ENCODE measurements at regions not wholly inside any gene's neighbourhood (a gene's known extent, or its start where the extent isn't known, plus 50 kb on each side); places are given as distances from the start of the nearest gene placed in this dataset.

GRCh38 chr10:9076066-9076465 is 1021.6 kb downstream of the GATA3 start:
- Histone ChIP-seq H3K36me3 (ENCODE audit: control insufficient read depth in 1 of 2, insufficient read depth in 2 of 2, low read length in 2 of 2) (no peaks in the 10 kb centered on the region), H3K9me3 (ENCODE audit: insufficient read depth, low read depth, low read length) (no peaks in the 10 kb centered on the region), H2BK12ac (ENCODE audit: low read length) (no peak overlapping the region), H3K4ac (ENCODE audit: low read depth, low read length) (no peak overlapping the region), H3K14ac (ENCODE audit: low read length) (no peak overlapping the region), H2BK120ac (ENCODE audit: insufficient read depth, low read length, poor library complexity) (no peak overlapping the region), H2AFZ (ENCODE audit: insufficient read depth, low read length, poor library complexity) (no peak overlapping the region), H3K79me1 (ENCODE audit: low read length) (no peaks in the 10 kb centered on the region), H3K4me3 (ENCODE audit: low read depth, low read length) (no peak overlapping the region), H2AK5ac (ENCODE audit: low read length) (no peak overlapping the region), H3K4me1 (ENCODE audit: control insufficient read depth in 1 of 2, insufficient read depth in 2 of 2, low read length in 2 of 2) (no peaks in the 10 kb centered on the region), H3K18ac (ENCODE audit: low read length) (no peak overlapping the region), H3K79me2 (ENCODE audit: control insufficient read depth, insufficient read depth, low read length, poor library complexity) (no peaks in the 10 kb centered on the region), H4K91ac (ENCODE audit: low read depth, low read length) (no peak overlapping the region), H3K23ac (ENCODE audit: low read length) (no peak overlapping the region), H4K12ac (ENCODE audit: low read depth, low read length) (no peak overlapping the region), H4K8ac (ENCODE audit: low read depth, low read length) (no peak overlapping the region), H3K27ac (ENCODE audit: low read depth, low read length) (no peak overlapping the region), H2BK5ac (ENCODE audit: low read depth, low read length, poor library complexity) (no peak overlapping the region), H3K27me3 (ENCODE audit: insufficient read depth, low read length) (no peaks in the 10 kb centered on the region), H3K9ac (ENCODE audit: low read length) (no peak overlapping the region), H3K4me2 (ENCODE audit: low read length) (no peak overlapping the region)
- no CpG with 5 or more reads among the region's 2 CpGs for WGBS (ENCODE audit: extremely low coverage, insufficient coverage, insufficient read length)
- DNase-seq, result no peak

GRCh38 chr10:9081253-9081652 is 1026.8 kb downstream of the GATA3 start:
- Histone ChIP-seq H2AK5ac (ENCODE audit: low read length) (no peak overlapping the region), H3K9ac (ENCODE audit: low read length) (no peak overlapping the region), H3K36me3 (ENCODE audit: control insufficient read depth in 1 of 2, insufficient read depth in 2 of 2, low read length in 2 of 2) (no peaks in the 10 kb centered on the region), H4K12ac (ENCODE audit: low read depth, low read length) (no peak overlapping the region), H2BK12ac (ENCODE audit: low read length) (no peak overlapping the region), H2BK120ac (ENCODE audit: insufficient read depth, low read length, poor library complexity) (no peak overlapping the region), H3K23ac (ENCODE audit: low read length) (no peak overlapping the region), H3K4me3 (ENCODE audit: low read depth, low read length) (no peak overlapping the region), H4K91ac (ENCODE audit: low read depth, low read length) (no peak overlapping the region), H2AFZ (ENCODE audit: insufficient read depth, low read length, poor library complexity) (no peak overlapping the region), H3K4me2 (ENCODE audit: low read length) (no peak overlapping the region), H3K18ac (ENCODE audit: low read length) (no peak overlapping the region), H3K79me1 (ENCODE audit: low read length) (no peaks in the 10 kb centered on the region), H3K4ac (ENCODE audit: low read depth, low read length) (no peak overlapping the region), H3K14ac (ENCODE audit: low read length) (no peak overlapping the region), H3K79me2 (ENCODE audit: control insufficient read depth, insufficient read depth, low read length, poor library complexity) (no peaks in the 10 kb centered on the region), H3K27me3 (ENCODE audit: insufficient read depth, low read length) (no peaks in the 10 kb centered on the region), H2BK5ac (ENCODE audit: low read depth, low read length, poor library complexity) (no peak overlapping the region), H4K8ac (ENCODE audit: low read depth, low read length) (no peak overlapping the region), H3K4me1 (ENCODE audit: control insufficient read depth in 1 of 2, insufficient read depth in 2 of 2, low read length in 2 of 2) (no peaks in the 10 kb centered on the region), H3K9me3 (ENCODE audit: insufficient read depth, low read depth, low read length) (no peaks in the 10 kb centered on the region), H3K27ac (ENCODE audit: low read depth, low read length) (no peak overlapping the region)
- DNase-seq, result no peak
- no CpG with 5 or more reads among the region's 2 CpGs for WGBS (ENCODE audit: extremely low coverage, insufficient coverage, insufficient read length)

- WGBS (ENCODE audit: extremely low coverage, insufficient coverage, insufficient read length), result no CpG with 5 or more reads among the region's 2 CpGs
- Histone ChIP-seq H3K4me3 (ENCODE audit: low read depth, low read length) (no peak overlapping the region), H3K27ac (ENCODE audit: low read depth, low read length) (no peak overlapping the region), H2AFZ (ENCODE audit: insufficient read depth, low read length, poor library complexity) (no peak overlapping the region), H3K4ac (ENCODE audit: low read depth, low read length) (no peak overlapping the region), H2BK5ac (ENCODE audit: low read depth, low read length, poor library complexity) (no peak overlapping the region), H4K12ac (ENCODE audit: low read depth, low read length) (no peak overlapping the region), H3K36me3 (ENCODE audit: control insufficient read depth in 1 of 2, insufficient read depth in 2 of 2, low read length in 2 of 2) (no peaks in the 10 kb centered on the region), H3K79me2 (ENCODE audit: control insufficient read depth, insufficient read depth, low read length, poor library complexity) (no peaks in the 10 kb centered on the region), H3K79me1 (ENCODE audit: low read length) (no peaks in the 10 kb centered on the region), H3K14ac (ENCODE audit: low read length) (no peak overlapping the region), H2AK5ac (ENCODE audit: low read length) (no peak overlapping the region), H2BK12ac (ENCODE audit: low read length) (no peak overlapping the region), H3K4me2 (ENCODE audit: low read length) (no peak overlapping the region), H3K9me3 (ENCODE audit: insufficient read depth, low read depth, low read length) (no peaks in the 10 kb centered on the region), H2BK120ac (ENCODE audit: insufficient read depth, low read length, poor library complexity) (no peak overlapping the region), H3K9ac (ENCODE audit: low read length) (no peak overlapping the region), H3K27me3 (ENCODE audit: insufficient read depth, low read length) (no peaks in the 10 kb centered on the region), H4K91ac (ENCODE audit: low read depth, low read length) (no peak overlapping the region), H4K8ac (ENCODE audit: low read depth, low read length) (no peak overlapping the region), H3K18ac (ENCODE audit: low read length) (no peak overlapping the region), H3K4me1 (ENCODE audit: control insufficient read depth in 1 of 2, insufficient read depth in 2 of 2, low read length in 2 of 2) (no peaks in the 10 kb centered on the region), H3K23ac (ENCODE audit: low read length) (no peak overlapping the region)
- DNase-seq, result no peak
Observed at GRCh38 chr10:9081961-9082360, 1027.5 kb downstream of the GATA3 start.

- no peak for DNase-seq
- Histone ChIP-seq H3K14ac (ENCODE audit: low read length) (no peak overlapping the region), H3K36me3 (ENCODE audit: control insufficient read depth in 1 of 2, insufficient read depth in 2 of 2, low read length in 2 of 2) (no peaks in the 10 kb centered on the region), H4K8ac (ENCODE audit: low read depth, low read length) (no peak overlapping the region), H3K9me3 (ENCODE audit: insufficient read depth, low read depth, low read length) (no peaks in the 10 kb centered on the region), H2BK5ac (ENCODE audit: low read depth, low read length, poor library complexity) (no peak overlapping the region), H3K79me2 (ENCODE audit: control insufficient read depth, insufficient read depth, low read length, poor library complexity) (no peaks in the 10 kb centered on the region), H3K4me2 (ENCODE audit: low read length) (no peak overlapping the region), H3K27ac (ENCODE audit: low read depth, low read length) (no peak overlapping the region), H3K4me1 (ENCODE audit: control insufficient read depth in 1 of 2, insufficient read depth in 2 of 2, low read length in 2 of 2) (no peaks in the 10 kb centered on the region), H2BK12ac (ENCODE audit: low read length) (no peak overlapping the region), H3K4ac (ENCODE audit: low read depth, low read length) (no peak overlapping the region), H3K27me3 (ENCODE audit: insufficient read depth, low read length) (no peaks in the 10 kb centered on the region), H3K9ac (ENCODE audit: low read length) (no peak overlapping the region), H3K18ac (ENCODE audit: low read length) (no peak overlapping the region), H2AK5ac (ENCODE audit: low read length) (no peak overlapping the region), H4K12ac (ENCODE audit: low read depth, low read length) (no peak overlapping the region), H4K91ac (ENCODE audit: low read depth, low read length) (no peak overlapping the region), H3K23ac (ENCODE audit: low read length) (no peak overlapping the region), H2BK120ac (ENCODE audit: insufficient read depth, low read length, poor library complexity) (no peak overlapping the region), H3K79me1 (ENCODE audit: low read length) (no peaks in the 10 kb centered on the region), H2AFZ (ENCODE audit: insufficient read depth, low read length, poor library complexity) (no peak overlapping the region), H3K4me3 (ENCODE audit: low read depth, low read length) (no peak overlapping the region)
- WGBS (ENCODE audit: extremely low coverage, insufficient coverage, insufficient read length), result no CpG with 5 or more reads among the region's 3 CpGs
Observed at GRCh38 chr10:9091530-9092093, 1037.1 kb downstream of the GATA3 start.
